ENCODE measurements at regions not wholly inside any gene's neighbourhood (a gene's known extent, or its start where the extent isn't known, plus 50 kb on each side); places are given as distances from the start of the nearest gene placed in this dataset.

- TF ChIP-seq HOXB13 (CRISPR knock-in tag; IDR thresholded peaks at IDR 0.05; ENCODE audit: low read depth) = no peak
- no peak for TF ChIP-seq FOSL2 (IDR thresholded peaks at IDR 0.05)
- TF ChIP-seq FOSL2 (CRISPR knock-in tag; IDR thresholded peaks at IDR 0.05) = no peak
- no peak for TF ChIP-seq CTCF (IDR thresholded peaks at IDR 0.05)
- no peak for TF ChIP-seq RAD21 (conservative IDR thresholded peaks at IDR 0.05 in 1 of 2, IDR thresholded peaks at IDR 0.05 in 1 of 2)
- TF ChIP-seq CBX2 (IDR thresholded peaks at IDR 0.05; ENCODE audit: borderline replicate concordance, low read depth) = no peak
- no peak for TF ChIP-seq TFCP2L1 (CRISPR knock-in tag; IDR thresholded peaks at IDR 0.05)
- TF ChIP-seq FOXS1 (CRISPR knock-in tag; IDR thresholded peaks at IDR 0.05) = no peak
- TF ChIP-seq EHMT2 (IDR thresholded peaks at IDR 0.05; ENCODE audit: low read depth) = no peak
- TF ChIP-seq, protein P1, sequence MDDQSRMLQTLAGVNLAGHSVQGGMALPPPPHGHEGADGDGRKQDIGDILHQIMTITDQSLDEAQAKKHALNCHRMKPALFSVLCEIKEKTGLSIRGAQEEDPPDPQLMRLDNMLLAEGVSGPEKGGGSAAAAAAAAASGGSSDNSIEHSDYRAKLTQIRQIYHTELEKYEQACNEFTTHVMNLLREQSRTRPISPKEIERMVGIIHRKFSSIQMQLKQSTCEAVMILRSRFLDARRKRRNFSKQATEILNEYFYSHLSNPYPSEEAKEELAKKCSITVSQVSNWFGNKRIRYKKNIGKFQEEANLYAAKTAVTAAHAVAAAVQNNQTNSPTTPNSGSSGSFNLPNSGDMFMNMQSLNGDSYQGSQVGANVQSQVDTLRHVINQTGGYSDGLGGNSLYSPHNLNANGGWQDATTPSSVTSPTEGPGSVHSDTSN (IDR thresholded peaks at IDR 0.05) = no peak
- TF ChIP-seq HMGXB4 (CRISPR knock-in tag; IDR thresholded peaks at IDR 0.05; ENCODE audit: borderline replicate concordance) = no peak
- no peak for TF ChIP-seq TP53 (CRISPR knock-in tag; IDR thresholded peaks at IDR 0.05)
- TF ChIP-seq ZC3H11A (IDR thresholded peaks at IDR 0.05) = no peak
- no peak for TF ChIP-seq ZNF302 (CRISPR knock-in tag; IDR thresholded peaks at IDR 0.05)
- no peak for TF ChIP-seq MAZ (IDR thresholded peaks at IDR 0.05; ENCODE audit: borderline replicate concordance, low read depth, low read length)
- TF ChIP-seq KDM1A (IDR thresholded peaks at IDR 0.05; ENCODE audit: low read depth) = no peak
- TF ChIP-seq KDM5A (IDR thresholded peaks at IDR 0.05) = no peak
- TF ChIP-seq ATOH8 (CRISPR knock-in tag; IDR thresholded peaks at IDR 0.05; ENCODE audit: low read depth) = no peak
- TF ChIP-seq CHD4 (IDR thresholded peaks at IDR 0.05; ENCODE audit: borderline replicate concordance) = no peak
- DNase-seq (ENCODE audit: low read depth in 1 of 2, low spot score in 1 of 2) = no peak
- CTCF ChIA-PET = no interaction called here
- H3K4me3 ChIP-seq = no peak overlapping the region
- no peaks in the 10 kb centered on the region for H3K9me3 ChIP-seq
- FAIRE-seq = no peak
- no peaks in the 10 kb centered on the region for H3K4me1 ChIP-seq
- POLR2A ChIA-PET = no interaction called here
- 43% methylated on average over 1 of the region's 9 CpGs for WGBS (ENCODE audit: missing lambda C conversion rate)
- ATAC-seq = no peak
- no peak overlapping the region for H3K4me2 ChIP-seq
- H3K27ac ChIP-seq = no peak overlapping the region
Observed at GRCh38 chr1:29859126-29859525, 622.8 kb downstream of the PTPRU start.

GRCh38 chr1:29858646-29859045, 622.3 kb downstream of the PTPRU start:
- Histone ChIP-seq H3K9me3 (no peaks in the 10 kb centered on the region), H3K4me1 (no peaks in the 10 kb centered on the region), H3K27ac (no peak overlapping the region), H3K4me2 (no peak overlapping the region), H3K4me3 (no peak overlapping the region)
- no peak for ATAC-seq
- ChIA-PET POLR2A (no interaction called here), CTCF (no interaction called here)
- FAIRE-seq = no peak
- DNase-seq (ENCODE audit: low read depth in 1 of 2, low spot score in 1 of 2) = no peak
- TF ChIP-seq CBX2 (IDR thresholded peaks at IDR 0.05; ENCODE audit: borderline replicate concordance, low read depth) = no peak
- TF ChIP-seq RARB (CRISPR knock-in tag; IDR thresholded peaks at IDR 0.05) = no peak
- TF ChIP-seq HOXA7 (CRISPR knock-in tag; IDR thresholded peaks at IDR 0.05) = no peak
- TF ChIP-seq, protein P2, sequence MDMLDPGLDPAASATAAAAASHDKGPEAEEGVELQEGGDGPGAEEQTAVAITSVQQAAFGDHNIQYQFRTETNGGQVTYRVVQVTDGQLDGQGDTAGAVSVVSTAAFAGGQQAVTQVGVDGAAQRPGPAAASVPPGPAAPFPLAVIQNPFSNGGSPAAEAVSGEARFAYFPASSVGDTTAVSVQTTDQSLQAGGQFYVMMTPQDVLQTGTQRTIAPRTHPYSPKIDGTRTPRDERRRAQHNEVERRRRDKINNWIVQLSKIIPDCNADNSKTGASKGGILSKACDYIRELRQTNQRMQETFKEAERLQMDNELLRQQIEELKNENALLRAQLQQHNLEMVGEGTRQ (IDR thresholded peaks at IDR 0.05) = no peak
- TF ChIP-seq MAFK (IDR thresholded peaks at IDR 0.05; ENCODE audit: partially characterized antibody) = no peak
- TF ChIP-seq HOXB13 (CRISPR knock-in tag; IDR thresholded peaks at IDR 0.05; ENCODE audit: low read depth) = no peak
- WGBS (ENCODE audit: missing lambda C conversion rate) = 41% methylated on average over 6 of the region's 6 CpGs
